DND-41 (cell line): ENCODE measurements at regions not wholly inside any gene's neighbourhood (a gene's known extent, or its start where the extent isn't known, plus 50 kb on each side); places are given as distances from the start of the nearest gene placed in this dataset.

Experiments used
- ATAC-seq: fragments of 200-7000 bp; cut with Tn5 transposase; 3 replicates; pipeline ENCODE4 v1.9.1; 2021; ENCODE audit warnings: low read depth; ENCODE audit not compliant: insufficient read depth
- DNase-seq: peaks from one replicate; pipeline ENCODE4 v3.0.0-alpha.2; 2020
- H2AFZ ChIP-seq: 2 replicates; pipeline ENCODE4 v1.6.0; 2012; ENCODE audit warnings: low read depth, low read length
- H3K27ac ChIP-seq: 2 replicates; pipeline ENCODE4 v1.5.1; 2012; ENCODE audit warnings: low read length, inconsistent platforms
- H3K27me3 ChIP-seq: fragments of 200-600 bp; sonication (generic); 2 replicates; pipeline ENCODE4 v1.6.0; 2012; ENCODE audit warnings: low read length, mild to moderate bottlenecking, inconsistent platforms; ENCODE audit not compliant: insufficient read depth, poor library complexity
- H3K36me3 ChIP-seq: 2 replicates; pipeline ENCODE4 v1.5.1; 2012; ENCODE audit warnings: low read length, inconsistent platforms; ENCODE audit not compliant: insufficient read depth
- H3K4me1 ChIP-seq: 2 replicates; pipeline ENCODE4 v1.5.1; 2012; ENCODE audit warnings: mild to moderate bottlenecking, low read length; ENCODE audit not compliant: insufficient read depth
- H3K4me2 ChIP-seq: 2 replicates; pipeline ENCODE4 v1.6.0; 2012; ENCODE audit warnings: mild to moderate bottlenecking, moderate library complexity, low read length, inconsistent platforms; ENCODE audit not compliant: insufficient read depth
- H3K4me3 ChIP-seq, 2 experiments: fragments of 200-600 bp in 1 of 2; shearing (Covaris generic) in 1 of 2; 2 replicates each; pipeline ENCODE4 v1.5.1; 2012 to 2016; ENCODE audit warnings: inconsistent platforms in 2 of 2, low read length in 2 of 2, mild to moderate bottlenecking in 2 of 2, low read depth in 1 of 2, moderate library complexity in 1 of 2
- H3K79me2 ChIP-seq: 2 replicates; pipeline ENCODE4 v1.6.0; 2012; ENCODE audit warnings: low read length, inconsistent platforms; ENCODE audit not compliant: insufficient read depth
- H3K9ac ChIP-seq: 2 replicates; pipeline ENCODE4 v1.6.0; 2012; ENCODE audit warnings: low read depth, mild to moderate bottlenecking, inconsistent platforms, low read length, moderate library complexity
- H3K9me3 ChIP-seq: 2 replicates; pipeline ENCODE4 v1.5.1; 2012; ENCODE audit warnings: low read length, moderate library complexity, mild to moderate bottlenecking, inconsistent platforms; ENCODE audit not compliant: insufficient read depth, severe bottlenecking
- H4K20me1 ChIP-seq: 2 replicates; pipeline ENCODE4 v1.6.0; 2012; ENCODE audit warnings: low read length; ENCODE audit not compliant: insufficient read depth
- CTCF ChIP-seq: IDR thresholded peaks from 2 replicates; pipeline ENCODE4 v1.5.1; 2012; ENCODE audit warnings: borderline replicate concordance, low read length, moderate library complexity, mild to moderate bottlenecking; ENCODE audit not compliant: poor library complexity, severe bottlenecking; ENCODE audit errors: extremely low read depth
- EZH2 ChIP-seq: IDR thresholded peaks from 3 replicates; pipeline ENCODE4 v1.6.1; 2012; ENCODE audit warnings: borderline replicate concordance, low read depth, mild to moderate bottlenecking, moderate library complexity, low read length, inconsistent platforms; ENCODE audit not compliant: severe bottlenecking

DNA sequence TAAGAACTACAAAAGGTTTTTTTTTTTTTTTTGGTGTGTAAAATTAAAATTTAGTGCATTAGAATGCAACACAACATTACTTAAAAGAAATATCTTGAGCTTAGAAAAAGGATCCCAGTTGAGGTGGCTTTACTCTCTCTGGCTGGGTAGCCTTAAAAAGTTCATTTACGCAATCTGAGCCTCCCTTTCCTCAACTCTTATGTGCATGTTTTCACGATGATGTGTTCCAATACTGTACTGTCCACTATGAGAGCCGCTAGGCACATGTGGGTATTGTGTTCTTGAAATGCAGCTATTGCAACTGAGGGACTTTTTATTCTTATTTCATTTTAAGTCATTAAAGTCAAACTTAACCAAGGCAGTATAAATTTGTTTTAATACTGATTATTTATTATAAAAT lies 460.9 kb upstream of the SYT1 start:
- Histone ChIP-seq H3K36me3 (no peaks in the 10 kb centered on the region), H3K4me2 (no peak overlapping the region), H3K79me2 (no peaks in the 10 kb centered on the region), H3K9me3 (no peaks in the 10 kb centered on the region), H3K4me3 (no peak overlapping the region), H3K9ac (no peak overlapping the region), H3K27me3 (no peaks in the 10 kb centered on the region), H3K27ac (no peak overlapping the region), H3K4me1 (no peaks in the 10 kb centered on the region), H2AFZ (no peak overlapping the region), H4K20me1 (no peaks in the 10 kb centered on the region)
- no peak for ATAC-seq
- TF ChIP-seq EZH2 (no peak), CTCF (no peak)
- DNase-seq, result no peak

DNA sequence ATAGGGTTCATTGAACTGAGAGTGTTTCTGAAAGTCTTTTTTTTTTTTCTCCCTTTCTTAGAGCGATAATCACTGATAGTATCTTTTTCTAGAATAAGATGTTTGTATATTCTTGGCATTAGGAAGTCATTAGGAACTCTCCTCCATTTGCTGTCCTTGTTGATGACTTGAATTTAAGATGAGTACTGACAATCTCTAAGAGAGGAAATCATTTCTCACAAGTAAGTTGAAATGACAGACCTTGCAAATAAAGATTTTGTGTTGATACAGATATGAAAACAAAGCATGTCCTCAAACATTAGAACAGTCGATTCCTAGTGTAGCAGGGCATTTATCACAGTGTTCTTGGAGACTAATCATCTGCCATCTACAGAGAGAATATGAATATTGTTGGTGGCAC lies 458.4 kb upstream of the SYT1 start:
- Histone ChIP-seq H3K4me2 (no peak overlapping the region), H3K4me1 (no peaks in the 10 kb centered on the region), H2AFZ (no peak overlapping the region)

DNA sequence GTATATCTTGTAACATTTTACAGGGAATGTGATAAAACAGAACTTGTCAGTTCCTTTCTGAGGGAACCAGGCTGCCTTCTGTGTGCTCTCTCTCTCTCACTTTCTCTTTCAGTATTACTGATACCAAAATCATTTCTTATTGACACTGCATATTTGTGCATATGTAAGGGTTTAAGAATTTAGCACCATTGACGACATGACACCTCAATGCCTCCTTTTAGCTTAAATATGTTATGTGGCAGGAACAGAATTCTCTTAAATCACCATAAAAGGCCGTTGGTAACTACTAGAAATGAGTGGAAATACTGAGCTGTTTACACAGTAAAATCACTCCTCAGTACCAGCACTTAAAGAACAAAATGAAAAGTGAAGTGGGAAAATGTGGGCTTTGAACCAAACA lies 457.7 kb upstream of the SYT1 start:
- TF ChIP-seq EZH2 (no peak), CTCF (no peak)
- H3K36me3 ChIP-seq, result no peaks in the 10 kb centered on the region
- no peaks in the 10 kb centered on the region for H3K9me3 ChIP-seq
- H3K4me2 ChIP-seq, result no peak overlapping the region
- no peaks in the 10 kb centered on the region for H3K27me3 ChIP-seq
- no peak overlapping the region for H3K4me3 ChIP-seq
- DNase-seq, result no peak
- H2AFZ ChIP-seq, result no peak overlapping the region
- H4K20me1 ChIP-seq, result no peaks in the 10 kb centered on the region
- no peak for ATAC-seq
- H3K9ac ChIP-seq, result no peak overlapping the region
- no peaks in the 10 kb centered on the region for H3K79me2 ChIP-seq
- no peaks in the 10 kb centered on the region for H3K4me1 ChIP-seq
- no peak overlapping the region for H3K27ac ChIP-seq

More for the DNA sequence above, 458.4 kb upstream of the SYT1 start:
- Histone ChIP-seq H3K27me3 (no peaks in the 10 kb centered on the region), H3K27ac (no peak overlapping the region), H3K79me2 (no peaks in the 10 kb centered on the region), H3K4me3 (no peak overlapping the region), H3K9me3 (no peaks in the 10 kb centered on the region), H3K36me3 (no peaks in the 10 kb centered on the region), H4K20me1 (no peaks in the 10 kb centered on the region), H3K9ac (no peak overlapping the region)
- no peak for ATAC-seq
- no peak for DNase-seq
- TF ChIP-seq EZH2, result no peak
- no peak for TF ChIP-seq CTCF

- H4K20me1 ChIP-seq, result no peaks in the 10 kb centered on the region
- ATAC-seq (no peak), DNase-seq (no peak)
- no peak overlapping the region for H2AFZ ChIP-seq
- no peak overlapping the region for H3K4me2 ChIP-seq
- H3K27me3 ChIP-seq, result no peaks in the 10 kb centered on the region
- H3K36me3 ChIP-seq, result no peaks in the 10 kb centered on the region
- H3K27ac ChIP-seq, result no peak overlapping the region
- TF ChIP-seq EZH2 (no peak), CTCF (no peak)
- H3K4me3 ChIP-seq, result no peak overlapping the region
- no peaks in the 10 kb centered on the region for H3K4me1 ChIP-seq
- no peak overlapping the region for H3K9ac ChIP-seq
- H3K9me3 ChIP-seq, result no peaks in the 10 kb centered on the region
- H3K79me2 ChIP-seq, result no peaks in the 10 kb centered on the region
Observed at GRCh38 chr12:78407722-78408121, 456.9 kb upstream of the SYT1 start.
